SK-N-SH treated with all-trans-retinoic acid at 6 μM for 48 hours (cell line): ENCODE measurements at regions not wholly inside any gene's neighbourhood (a gene's known extent, or its start where the extent isn't known, plus 50 kb on each side); places are given as distances from the start of the nearest gene placed in this dataset.

Experiments
- ARNTL ChIP-seq: fragments of 450-650 bp; formaldehyde crosslinking; IDR thresholded peaks from 2 replicates; pipeline ENCODE4 v1.5.0; 2020; ENCODE audit warnings: low read depth, mild to moderate bottlenecking, moderate library complexity, borderline replicate concordance
- ZFP3 ChIP-seq: fragments of 250-450 bp; sonication (Bioruptor Pico); IDR thresholded peaks from 2 replicates; pipeline ENCODE4 v1.5.0; 2020; ENCODE audit warnings: mild to moderate bottlenecking, moderate library complexity
- ZNF565 ChIP-seq: fragments of 450-650 bp; formaldehyde crosslinking; conservative IDR thresholded peaks from 2 replicates; pipeline ENCODE4 v1.5.0; 2020; ENCODE audit warnings: low read depth, mild to moderate bottlenecking, moderate library complexity
- TF ChIP-seq, protein P1 (sequence below): fragments of 250-450 bp; sonication (Bioruptor Pico); IDR thresholded peaks from 2 replicates; pipeline ENCODE4 v1.5.0; 2020; ENCODE audit warnings: mild to moderate bottlenecking, moderate library complexity
- TF ChIP-seq, protein P2 (sequence below): fragments of 250-450 bp; sonication (Bioruptor Pico); IDR thresholded peaks from 2 replicates; pipeline ENCODE4 v1.5.1; 2021; ENCODE audit warnings: mild to moderate bottlenecking, moderate library complexity

DNA sequence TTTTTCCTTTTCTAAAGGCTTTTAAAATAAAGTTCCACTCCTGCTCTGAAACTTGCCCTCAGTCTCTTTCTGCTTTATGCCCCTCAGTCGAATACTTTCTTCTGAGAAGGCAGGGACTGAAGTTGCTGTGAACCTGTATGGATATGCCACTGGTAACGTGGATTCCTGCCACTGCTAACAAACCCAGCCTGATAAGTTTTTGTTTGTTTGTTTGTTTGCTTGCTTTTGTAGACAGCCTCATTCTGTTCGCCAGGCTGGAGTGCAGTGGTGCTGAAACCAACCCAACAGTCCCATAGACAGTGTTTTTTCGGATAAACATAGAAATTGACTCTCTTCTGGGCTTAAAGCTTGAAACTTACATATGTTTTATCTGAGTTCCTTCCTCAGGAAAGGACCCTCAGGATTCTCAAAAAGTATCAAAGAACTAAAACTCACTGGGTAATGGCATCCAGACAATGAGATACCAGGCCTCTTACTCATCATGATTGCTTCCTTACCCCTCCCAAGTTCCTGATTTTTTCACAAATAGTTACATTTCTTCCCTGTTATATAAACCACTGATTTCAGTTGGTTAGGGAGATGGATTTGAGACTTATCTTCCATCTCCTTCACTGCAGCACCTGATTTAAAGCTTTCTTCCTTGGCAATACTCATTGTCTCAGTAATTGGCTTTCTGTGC is 273.6 kb downstream of the SDHAF3 start:
- TF ChIP-seq, protein P1, sequence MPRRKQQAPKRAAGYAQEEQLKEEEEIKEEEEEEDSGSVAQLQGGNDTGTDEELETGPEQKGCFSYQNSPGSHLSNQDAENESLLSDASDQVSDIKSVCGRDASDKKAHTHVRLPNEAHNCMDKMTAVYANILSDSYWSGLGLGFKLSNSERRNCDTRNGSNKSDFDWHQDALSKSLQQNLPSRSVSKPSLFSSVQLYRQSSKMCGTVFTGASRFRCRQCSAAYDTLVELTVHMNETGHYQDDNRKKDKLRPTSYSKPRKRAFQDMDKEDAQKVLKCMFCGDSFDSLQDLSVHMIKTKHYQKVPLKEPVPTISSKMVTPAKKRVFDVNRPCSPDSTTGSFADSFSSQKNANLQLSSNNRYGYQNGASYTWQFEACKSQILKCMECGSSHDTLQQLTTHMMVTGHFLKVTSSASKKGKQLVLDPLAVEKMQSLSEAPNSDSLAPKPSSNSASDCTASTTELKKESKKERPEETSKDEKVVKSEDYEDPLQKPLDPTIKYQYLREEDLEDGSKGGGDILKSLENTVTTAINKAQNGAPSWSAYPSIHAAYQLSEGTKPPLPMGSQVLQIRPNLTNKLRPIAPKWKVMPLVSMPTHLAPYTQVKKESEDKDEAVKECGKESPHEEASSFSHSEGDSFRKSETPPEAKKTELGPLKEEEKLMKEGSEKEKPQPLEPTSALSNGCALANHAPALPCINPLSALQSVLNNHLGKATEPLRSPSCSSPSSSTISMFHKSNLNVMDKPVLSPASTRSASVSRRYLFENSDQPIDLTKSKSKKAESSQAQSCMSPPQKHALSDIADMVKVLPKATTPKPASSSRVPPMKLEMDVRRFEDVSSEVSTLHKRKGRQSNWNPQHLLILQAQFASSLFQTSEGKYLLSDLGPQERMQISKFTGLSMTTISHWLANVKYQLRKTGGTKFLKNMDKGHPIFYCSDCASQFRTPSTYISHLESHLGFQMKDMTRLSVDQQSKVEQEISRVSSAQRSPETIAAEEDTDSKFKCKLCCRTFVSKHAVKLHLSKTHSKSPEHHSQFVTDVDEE (CRISPR knock-in tag) = no peak
- no peak for TF ChIP-seq ZFP3 (CRISPR knock-in tag)
- TF ChIP-seq, protein P2, sequence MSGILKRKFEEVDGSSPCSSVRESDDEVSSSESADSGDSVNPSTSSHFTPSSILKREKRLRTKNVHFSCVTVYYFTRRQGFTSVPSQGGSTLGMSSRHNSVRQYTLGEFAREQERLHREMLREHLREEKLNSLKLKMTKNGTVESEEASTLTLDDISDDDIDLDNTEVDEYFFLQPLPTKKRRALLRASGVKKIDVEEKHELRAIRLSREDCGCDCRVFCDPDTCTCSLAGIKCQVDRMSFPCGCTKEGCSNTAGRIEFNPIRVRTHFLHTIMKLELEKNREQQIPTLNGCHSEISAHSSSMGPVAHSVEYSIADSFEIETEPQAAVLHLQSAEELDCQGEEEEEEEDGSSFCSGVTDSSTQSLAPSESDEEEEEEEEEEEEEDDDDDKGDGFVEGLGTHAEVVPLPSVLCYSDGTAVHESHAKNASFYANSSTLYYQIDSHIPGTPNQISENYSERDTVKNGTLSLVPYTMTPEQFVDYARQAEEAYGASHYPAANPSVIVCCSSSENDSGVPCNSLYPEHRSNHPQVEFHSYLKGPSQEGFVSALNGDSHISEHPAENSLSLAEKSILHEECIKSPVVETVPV (CRISPR knock-in tag) = no peak
- TF ChIP-seq ARNTL (CRISPR knock-in tag) = no peak
- no peak for TF ChIP-seq ZNF565
